Liver (tissue), 8 donors: ENCODE measurements at regions not wholly inside any gene's neighbourhood (a gene's known extent, or its start where the extent isn't known, plus 50 kb on each side); places are given as distances from the start of the nearest gene placed in this dataset.

Experiments
- DNase-seq: peaks from one replicate; pipeline ENCODE4 v3.0.0-alpha.2; 2017; ENCODE audit warnings: low spot score
- H3K27ac ChIP-seq, 2 donors: one replicate each; pipeline ENCODE4 v1.7.0; 2013; ENCODE audit warnings: inconsistent platforms in 2 of 2, low read length in 2 of 2, control low read depth in 1 of 2, low read depth in 1 of 2, mild to moderate bottlenecking in 1 of 2
- H3K27me3 ChIP-seq, 4 donors: one replicate each; pipeline versions ENCODE4 v1.6.1 to v1.7.0; 2013; ENCODE audit warnings: low read length in 3 of 4, inconsistent platforms in 1 of 4, mild to moderate bottlenecking in 1 of 4, moderate library complexity in 1 of 4; ENCODE audit not compliant: control insufficient read depth in 4 of 4, insufficient read depth in 4 of 4
- H3K36me3 ChIP-seq, 4 donors: one replicate each; pipeline versions ENCODE4 v1.6.1 to v1.7.0; 2013; ENCODE audit warnings: low read length in 3 of 4, mild to moderate bottlenecking in 3 of 4, low read depth in 1 of 4, moderate library complexity in 1 of 4; ENCODE audit not compliant: control insufficient read depth in 4 of 4, insufficient read depth in 3 of 4
- H3K4me1 ChIP-seq, 4 donors: one replicate each; pipeline versions ENCODE4 v1.6.1 to v1.7.0; 2013; ENCODE audit warnings: low read length in 3 of 4, mild to moderate bottlenecking in 3 of 4, moderate library complexity in 1 of 4; ENCODE audit not compliant: control insufficient read depth in 4 of 4, insufficient read depth in 4 of 4
- H3K4me3 ChIP-seq, 3 donors: one replicate each; pipeline versions ENCODE4 v1.6.1 to v1.7.0; 2013; ENCODE audit warnings: low read length in 3 of 3, control low read depth in 1 of 3, low read depth in 1 of 3, mild to moderate bottlenecking in 1 of 3
- H3K9ac ChIP-seq, 2 donors: one replicate each; pipeline ENCODE4 v1.7.0; 2013; ENCODE audit warnings: low read length in 2 of 2, mild to moderate bottlenecking in 2 of 2, moderate library complexity in 2 of 2, control low read depth in 1 of 2, low read depth in 1 of 2
- H3K9me3 ChIP-seq, 4 donors: one replicate each; pipeline versions ENCODE4 v1.6.1 to v1.7.0; 2013; ENCODE audit warnings: low read length in 3 of 4; ENCODE audit not compliant: control insufficient read depth in 4 of 4
- ATF3 ChIP-seq: IDR thresholded peaks from 2 replicates; pipeline ENCODE4 v1.6.1; 2016; ENCODE audit warnings: antibody characterized with exemption
- CTCF ChIP-seq: fragments of 150-350 bp; IDR thresholded peaks from 2 replicates; pipeline ENCODE4 v1.5.1; 2017; ENCODE audit warnings: improper control_type of control experiment, low read depth, low read length; ENCODE audit not compliant: missing input control
- EGR1 ChIP-seq, 2 donors: IDR thresholded peaks; 2 replicates each; pipeline ENCODE4 v1.6.1; 2016 to 2018; ENCODE audit warnings: antibody characterized with exemption in 2 of 2, low read depth in 2 of 2
- FOXA1 ChIP-seq: IDR thresholded peaks from 2 replicates; pipeline ENCODE4 v1.6.1; 2016; ENCODE audit warnings: antibody characterized with exemption
- FOXA2 ChIP-seq: IDR thresholded peaks from 2 replicates; pipeline ENCODE4 v1.6.1; 2016; ENCODE audit warnings: antibody characterized with exemption
- GABPA ChIP-seq, 2 donors: IDR thresholded peaks in 1 of 2; conservative IDR thresholded peaks in 1 of 2; 2 replicates each; pipeline ENCODE4 v1.6.1; 2016; ENCODE audit warnings: antibody characterized with exemption in 2 of 2, mild to moderate bottlenecking in 1 of 2, moderate library complexity in 1 of 2
- HNF4A ChIP-seq, 2 donors: conservative IDR thresholded peaks; 2 replicates each; pipeline ENCODE4 v1.6.1; 2016; ENCODE audit warnings: antibody characterized with exemption in 2 of 2, mild to moderate bottlenecking in 2 of 2
- HNF4G ChIP-seq: IDR thresholded peaks from 2 replicates; pipeline ENCODE4 v1.6.1; 2016; ENCODE audit warnings: antibody characterized with exemption
- JUND ChIP-seq, 2 donors: IDR thresholded peaks; 2 replicates each; pipeline ENCODE4 v1.6.1; 2016; ENCODE audit warnings: antibody characterized with exemption in 2 of 2
- RAD21 ChIP-seq, 2 donors: IDR thresholded peaks; 2 replicates each; pipeline ENCODE4 v1.6.1; 2016; ENCODE audit warnings: antibody characterized with exemption in 2 of 2, mild to moderate bottlenecking in 2 of 2
- RXRA ChIP-seq, 2 donors: IDR thresholded peaks; 2 replicates each; pipeline ENCODE4 v1.6.1; 2017 to 2018; ENCODE audit warnings: antibody characterized with exemption in 2 of 2, mild to moderate bottlenecking in 1 of 2
- SP1 ChIP-seq: IDR thresholded peaks from 2 replicates; pipeline ENCODE4 v1.6.1; 2018; ENCODE audit warnings: antibody characterized with exemption, mild to moderate bottlenecking
- TAF1 ChIP-seq: conservative IDR thresholded peaks from 2 replicates; pipeline ENCODE4 v1.6.1; 2016; ENCODE audit warnings: antibody characterized with exemption, mild to moderate bottlenecking
- YY1 ChIP-seq: IDR thresholded peaks from 2 replicates; pipeline ENCODE4 v1.6.1; 2016; ENCODE audit warnings: antibody characterized with exemption, mild to moderate bottlenecking
- ZBTB33 ChIP-seq: IDR thresholded peaks from 2 replicates; pipeline ENCODE4 v1.6.1; 2016; ENCODE audit warnings: antibody characterized with exemption
- WGBS: extraction: QIAGEN DNeasy Blood & Tissue Kit; methylation state at CpG from one replicate; pipeline ENCODE4 v1.1.7; 2013; 5-methylcytosine and 5-hydroxymethylcytosine counted together
- donor health status: healthy.
- donor health status: healthy.
- donor health status: healthy.
- donor health status: healthy.
- donor health status: healthy.

GRCh38 chr18:10346749-10347415 lies 107.6 kb upstream of the APCDD1 start:
- DNase-seq: no peak
- Histone ChIP-seq H3K9ac (no peak overlapping the region), H3K9me3 (no peaks in the 10 kb centered on the region), H3K36me3 (no peaks in the 10 kb centered on the region), H3K27me3 (no peaks in the 10 kb centered on the region), H3K4me1 (no peaks in the 10 kb centered on the region), H3K4me3 (no peak overlapping the region), H3K27ac (no peak overlapping the region)
- 83% methylated on average over 17 of the region's 17 CpGs for WGBS
- TF ChIP-seq YY1: no peak
- TF ChIP-seq JUND (IDR thresholded peaks at IDR 0.05): no peak
- TF ChIP-seq CTCF: no peak
- no peak for TF ChIP-seq TAF1
- TF ChIP-seq ZBTB33: no peak

GRCh38 chr18:10349561-10349960 lies 104.9 kb upstream of the APCDD1 start:
- Histone ChIP-seq H3K36me3 (no peaks in the 10 kb centered on the region), H3K9me3 (no peaks in the 10 kb centered on the region), H3K27ac (no peak overlapping the region), H3K9ac (no peak overlapping the region), H3K4me3 (no peak overlapping the region), H3K27me3 (no peaks in the 10 kb centered on the region), H3K4me1 (no peaks in the 10 kb centered on the region)
- TF ChIP-seq RAD21 (IDR thresholded peaks at IDR 0.05): no peak
- no peak for TF ChIP-seq FOXA2
- no peak for TF ChIP-seq GABPA (IDR thresholded peaks at IDR 0.05 in 1 of 2, conservative IDR thresholded peaks at IDR 0.05 in 1 of 2)
- TF ChIP-seq HNF4G: no peak
- no peak for TF ChIP-seq ZBTB33
- no peak for TF ChIP-seq TAF1
- TF ChIP-seq ATF3: no peak
- TF ChIP-seq HNF4A (conservative IDR thresholded peaks at IDR 0.05): no peak
- no peak for TF ChIP-seq EGR1 (IDR thresholded peaks at IDR 0.05; ENCODE audit: low read depth in 2 of 2)
- TF ChIP-seq RXRA (IDR thresholded peaks at IDR 0.05): no peak
- no peak for TF ChIP-seq JUND (IDR thresholded peaks at IDR 0.05)
- no peak for TF ChIP-seq SP1
- no peak for TF ChIP-seq FOXA1
- TF ChIP-seq YY1: no peak
- no peak for DNase-seq
- WGBS: 92% methylated on average over 4 of the region's 4 CpGs
